Prostate gland (tissue), 2 donors: ENCODE measurements at regions not wholly inside any gene's neighbourhood (a gene's known extent, or its start where the extent isn't known, plus 50 kb on each side); places are given as distances from the start of the nearest gene placed in this dataset.

ENCODE experiments used
- DNase-seq: peaks from one replicate; pipeline ENCODE4 v3.0.0-alpha.2; 2019; ENCODE audit warnings: low spot score
- H3K27ac ChIP-seq, 2 donors: fragments of 200-600 bp; sonication (generic); 2 replicates each; pipeline ENCODE4 v1.5.1; 2017 to 2019
- H3K27me3 ChIP-seq: fragments of 200-600 bp; sonication (generic); replicated peaks from 2 replicates; pipeline ENCODE4 v1.5.1; 2019; ENCODE audit not compliant: insufficient read depth
- H3K36me3 ChIP-seq, 2 donors: fragments of 200-600 bp; sonication (generic); 1 replicate in 1 of 2; 2 replicates in 1 of 2; pipeline versions ENCODE4 v1.5.1 to v1.8.1; 2017 to 2019
- H3K4me1 ChIP-seq: fragments of 200-600 bp; sonication (generic); replicated peaks from 2 replicates; pipeline ENCODE4 v1.5.1; 2019
- H3K4me3 ChIP-seq, 2 donors: fragments of 200-600 bp; sonication (generic); 2 replicates each; pipeline ENCODE4 v1.5.1; 2017 to 2019
- H3K9me3 ChIP-seq: fragments of 200-600 bp; sonication (generic); 2 replicates; pipeline ENCODE4 v1.5.1; 2017
- CTCF ChIP-seq, 4 experiments: fragments of 200-600 bp in 2 of 4; fragments of 450-650 bp in 2 of 4; sonication (generic) in 2 of 4; IDR thresholded peaks; 1 replicate in 3 of 4; 2 replicates in 1 of 4; pipeline ENCODE4 v1.5.1; 2016 to 2019; ENCODE audit warnings: antibody characterized with exemption in 4 of 4, mild to moderate bottlenecking in 2 of 4, moderate library complexity in 2 of 4
- POLR2A ChIP-seq: fragments of 450-650 bp; IDR thresholded peaks from one replicate; pipeline ENCODE4 v1.6.1; 2016; ENCODE audit warnings: antibody characterized with exemption, mild to moderate bottlenecking
- POLR2AphosphoS5 ChIP-seq: sonication (generic); formaldehyde crosslinking; IDR thresholded peaks from one replicate; pipeline ENCODE4 v1.6.1; 2017; ENCODE audit warnings: antibody characterized with exemption
- WGBS: methylation state at CpG from one replicate; pipeline ENCODE4 v1.1.5; 2018; 5-methylcytosine and 5-hydroxymethylcytosine counted together
- intact Hi-C: fragments of 100-400 bp; cut with DNase I; formaldehyde crosslinking; loops from one replicate; pipeline ENCODE4 v1.14.2; 2022

GRCh38 chr2:236892721-236893120 is 193.0 kb upstream of the COPS8 start:
- Histone ChIP-seq H3K4me1 (no peaks in the 10 kb centered on the region), H3K27me3 (no peaks in the 10 kb centered on the region), H3K27ac (no peak overlapping the region), H3K4me3 (no peak overlapping the region), H3K9me3 (no peaks in the 10 kb centered on the region), H3K36me3 (no peaks in the 10 kb centered on the region)
- WGBS: 61% methylated on average over 7 of the region's 7 CpGs
- TF ChIP-seq CTCF (IDR thresholded peaks at IDR 0.05): no peak
- TF ChIP-seq POLR2AphosphoS5: no peak
- TF ChIP-seq POLR2A: no peak
- intact Hi-C loops: no loop called here
- DNase-seq: no peak

DNA sequence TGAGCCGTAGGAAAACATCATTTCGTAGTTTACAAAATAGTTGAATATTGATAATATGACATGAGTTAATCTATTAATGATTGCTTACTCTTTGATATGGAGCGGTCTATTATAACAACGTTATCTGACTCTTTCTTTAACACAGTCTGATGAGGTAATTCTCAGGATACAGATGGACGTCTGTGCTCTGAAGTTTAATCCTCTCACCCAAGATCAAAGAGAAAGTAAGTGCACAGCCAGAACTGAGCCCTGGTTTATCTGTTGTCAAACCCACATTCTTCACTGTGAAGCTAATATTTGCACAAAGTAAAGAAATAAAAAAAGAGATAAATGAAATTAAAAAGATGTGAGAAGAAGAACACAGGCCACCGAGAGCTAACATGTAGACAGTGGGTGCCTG is 190.9 kb upstream of the COPS8 start:
- no peaks in the 10 kb centered on the region for H3K4me1 ChIP-seq
- TF ChIP-seq POLR2AphosphoS5: no peak
- no peak for TF ChIP-seq POLR2A
- no peak for TF ChIP-seq CTCF (IDR thresholded peaks at IDR 0.05)
- no peak for DNase-seq
- no peaks in the 10 kb centered on the region for H3K36me3 ChIP-seq
- no peak overlapping the region for H3K27ac ChIP-seq
- no peak overlapping the region for H3K4me3 ChIP-seq
- WGBS: 78% methylated on average over 6 of the region's 6 CpGs
- no peaks in the 10 kb centered on the region for H3K27me3 ChIP-seq
- intact Hi-C loops: no loop called here
- no peaks in the 10 kb centered on the region for H3K9me3 ChIP-seq

GRCh38 chr2:236895497-236895896 is 190.2 kb upstream of the COPS8 start:
- intact Hi-C loops: no loop called here
- no peaks in the 10 kb centered on the region for H3K9me3 ChIP-seq
- TF ChIP-seq POLR2A (no peak), CTCF (IDR thresholded peaks at IDR 0.05) (no peak), POLR2AphosphoS5 (no peak)
- no peaks in the 10 kb centered on the region for H3K36me3 ChIP-seq
- H3K4me3 ChIP-seq: no peak overlapping the region
- no peak overlapping the region for H3K27ac ChIP-seq
- H3K27me3 ChIP-seq: no peaks in the 10 kb centered on the region
- H3K4me1 ChIP-seq: no peaks in the 10 kb centered on the region
- 92% methylated on average over 3 of the region's 3 CpGs for WGBS
- DNase-seq: no peak

DNA sequence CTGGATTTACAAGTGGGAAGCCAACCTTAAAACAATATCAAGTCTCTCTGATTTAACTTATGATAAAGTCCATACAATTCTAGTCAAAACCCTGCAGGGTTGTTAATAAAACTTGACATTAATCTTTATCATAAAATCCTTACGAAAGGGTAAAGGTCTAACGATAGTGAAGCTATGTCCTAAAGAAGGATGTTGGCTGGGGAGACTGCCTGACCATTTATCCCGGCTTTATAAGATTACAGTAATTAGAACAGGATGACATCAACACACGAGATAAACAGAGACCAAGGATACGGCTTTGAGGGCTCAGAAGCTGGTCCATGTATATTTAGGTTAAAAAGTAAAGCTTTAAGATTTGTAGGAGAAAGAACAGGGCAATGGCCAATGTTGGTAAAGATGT is 189.0 kb upstream of the COPS8 start:
- WGBS: 75% methylated on average over 5 of the region's 5 CpGs
- no peaks in the 10 kb centered on the region for H3K9me3 ChIP-seq
- no peak for DNase-seq
- H3K4me3 ChIP-seq: no peak overlapping the region
- H3K27me3 ChIP-seq: no peaks in the 10 kb centered on the region
- no peaks in the 10 kb centered on the region for H3K36me3 ChIP-seq
- TF ChIP-seq POLR2A (no peak), CTCF (IDR thresholded peaks at IDR 0.05) (no peak), POLR2AphosphoS5 (no peak)
- intact Hi-C loops: no loop called here
- no peaks in the 10 kb centered on the region for H3K4me1 ChIP-seq
- no peak overlapping the region for H3K27ac ChIP-seq

DNA sequence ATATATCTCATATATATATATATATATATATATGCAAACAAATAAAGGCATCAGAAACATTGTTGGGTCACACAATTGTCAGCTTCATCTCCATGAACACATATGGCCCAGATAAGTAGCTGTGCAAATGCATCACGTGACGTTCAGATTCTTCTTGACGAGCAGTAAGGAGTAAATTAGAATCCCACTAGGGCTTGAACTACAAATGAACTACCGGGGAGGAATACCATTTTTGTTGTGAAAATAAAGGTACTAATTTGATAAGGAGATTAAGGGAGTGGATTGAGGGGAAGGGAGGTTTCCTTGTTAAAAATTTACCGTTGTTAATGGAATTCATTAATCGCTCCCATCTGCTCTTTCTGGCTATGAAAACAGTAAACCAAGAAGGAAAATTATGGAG is 186.5 kb upstream of the COPS8 start:
- Histone ChIP-seq H3K27ac (no peak overlapping the region), H3K36me3 (no peaks in the 10 kb centered on the region), H3K4me1 (no peaks in the 10 kb centered on the region), H3K9me3 (no peaks in the 10 kb centered on the region), H3K27me3 (no peaks in the 10 kb centered on the region), H3K4me3 (no peak overlapping the region)
- 76% methylated on average over 6 of the region's 6 CpGs for WGBS
- no peak for TF ChIP-seq POLR2A
- no peak for TF ChIP-seq POLR2AphosphoS5
- no peak for TF ChIP-seq CTCF (IDR thresholded peaks at IDR 0.05)
- DNase-seq: no peak
- intact Hi-C loops: no loop called here
